Kidney (tissue), 13 donors: ENCODE measurements at regions not wholly inside any gene's neighbourhood (a gene's known extent, or its start where the extent isn't known, plus 50 kb on each side); places are given as distances from the start of the nearest gene placed in this dataset.

Experiments used
- DNase-seq, 5 donors: peaks; one replicate each; pipeline ENCODE4 v3.0.0-alpha.2; 2013 to 2020
- FAIRE-seq: peaks from 2 replicates; lab custom pipeline; 2012; peaks lifted over from hg19 to GRCh38; lab: Jason Lieb, UNC
- H3K27ac ChIP-seq, 2 donors: one replicate each; pipeline ENCODE4 v1.7.0; 2013; ENCODE audit warnings: low read depth in 2 of 2, low read length in 2 of 2, inconsistent platforms in 1 of 2
- H3K27me3 ChIP-seq: one replicate; pipeline ENCODE4 v1.7.1; 2013; ENCODE audit warnings: low read length, inconsistent platforms; ENCODE audit not compliant: control insufficient read depth, insufficient read depth
- H3K36me3 ChIP-seq, 3 donors: one replicate each; pipeline versions ENCODE4 v1.7.0 to v1.7.1; 2013; ENCODE audit warnings: low read length in 3 of 3, control low read depth in 1 of 3, inconsistent platforms in 1 of 3; ENCODE audit not compliant: insufficient read depth in 3 of 3, control insufficient read depth in 2 of 3
- H3K4me1 ChIP-seq, 3 donors: one replicate each; pipeline versions ENCODE4 v1.7.0 to v1.7.1; 2013; ENCODE audit warnings: low read length in 3 of 3, inconsistent platforms in 1 of 3, low read depth in 1 of 3; ENCODE audit not compliant: control insufficient read depth in 2 of 3, insufficient read depth in 2 of 3
- H3K4me3 ChIP-seq, 3 donors: one replicate each; pipeline versions ENCODE4 v1.7.0 to v1.8.1; 2013; ENCODE audit warnings: low read length in 3 of 3, control low read depth in 1 of 3, inconsistent platforms in 1 of 3
- H3K9ac ChIP-seq, 3 donors: one replicate each; pipeline versions ENCODE4 v1.7.0 to v1.7.1; 2013; ENCODE audit warnings: low read length in 3 of 3, control low read depth in 1 of 3, inconsistent platforms in 1 of 3
- H3K9me3 ChIP-seq, 3 donors: one replicate each; pipeline versions ENCODE4 v1.7.0 to v1.7.1; 2013; ENCODE audit warnings: low read length in 3 of 3, control low read depth in 1 of 3, inconsistent platforms in 1 of 3; ENCODE audit not compliant: control insufficient read depth in 2 of 3, insufficient read depth in 1 of 3
- CTCF ChIP-seq: IDR thresholded peaks from 3 replicates; pipeline ENCODE4 v1.5.1; 2012; ENCODE audit warnings: mild to moderate bottlenecking, moderate library complexity, borderline replicate concordance; ENCODE audit not compliant: insufficient read depth; ENCODE audit errors: extremely low read depth
- intact Hi-C: fragments of 100-400 bp; cut with DNase I; formaldehyde crosslinking; loops from one replicate; pipeline ENCODE4 v1.11.1; 2022
- donor health status: control.
- donor health status: control.
- donor health status: control.
- donor health status: control.
- donor health status: control.
- donor health status: DM: yes; HTN: yes; CAD: no.
- donor health status: Normal renal cell carcinoma (clear cell type).

GRCh38 chr1:106746448-106747085 is 309.9 kb upstream of the PRMT6 start:
- no peak overlapping the region for H3K4me3 ChIP-seq
- H3K36me3 ChIP-seq = no peaks in the 10 kb centered on the region
- H3K9ac ChIP-seq = no peak overlapping the region
- H3K27ac ChIP-seq = no peak overlapping the region
- no peaks in the 10 kb centered on the region for H3K4me1 ChIP-seq
- H3K27me3 ChIP-seq = no peaks in the 10 kb centered on the region
- intact Hi-C loops = no loop called here
- H3K9me3 ChIP-seq = no peaks in the 10 kb centered on the region
- FAIRE-seq (no peak), DNase-seq (peak in 2 of 5 donors; percentile 47 to 54)
- TF ChIP-seq CTCF = no peak

DNA sequence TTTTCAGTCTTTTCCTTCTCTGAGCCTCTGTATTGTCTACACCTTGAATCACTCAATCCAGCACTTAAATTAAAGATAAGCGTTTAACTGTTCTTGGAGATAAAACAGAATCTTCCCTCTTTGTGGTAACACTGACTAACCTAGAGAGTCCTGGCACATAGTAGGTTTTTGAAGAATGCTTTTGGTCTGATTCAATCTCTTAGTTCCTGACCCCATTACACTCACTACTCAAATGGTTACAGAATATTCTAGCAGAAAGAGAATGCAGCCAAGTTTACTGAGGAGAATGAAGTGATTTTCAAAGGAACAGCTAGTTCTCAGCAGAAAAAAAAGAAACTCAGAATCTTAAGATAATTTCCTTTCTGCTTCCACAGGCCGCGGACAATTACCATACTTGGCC is 309.2 kb upstream of the PRMT6 start:
- FAIRE-seq (no peak), DNase-seq (no peak)
- Histone ChIP-seq H3K4me3 (no peak overlapping the region), H3K27ac (no peak overlapping the region), H3K4me1 (no peaks in the 10 kb centered on the region), H3K36me3 (no peaks in the 10 kb centered on the region), H3K9me3 (no peaks in the 10 kb centered on the region), H3K27me3 (no peaks in the 10 kb centered on the region), H3K9ac (no peak overlapping the region)
- no peak for TF ChIP-seq CTCF
- intact Hi-C loops = no loop called here

DNA sequence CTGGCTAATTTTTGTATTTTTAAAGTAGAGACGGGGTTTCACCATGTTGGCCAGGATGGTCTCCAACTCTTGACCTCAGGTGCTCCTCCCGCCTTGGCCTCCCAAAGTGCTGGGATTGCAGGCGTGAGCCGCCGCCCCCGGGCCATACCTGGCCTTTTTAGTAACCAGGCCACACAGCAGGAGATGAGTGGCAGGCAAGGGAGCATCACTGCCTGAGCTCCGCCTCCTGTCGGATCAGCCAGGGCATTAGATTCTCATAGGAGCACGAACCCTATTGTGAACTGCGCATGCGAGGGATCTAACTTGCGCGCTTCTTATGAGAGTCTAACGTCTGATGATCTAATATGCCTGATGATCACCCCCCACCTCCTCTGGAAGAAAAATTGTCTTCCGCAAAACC is 308.7 kb upstream of the PRMT6 start:
- H3K9ac ChIP-seq = no peak overlapping the region
- no peaks in the 10 kb centered on the region for H3K36me3 ChIP-seq
- intact Hi-C loops = no loop called here
- no peak overlapping the region for H3K27ac ChIP-seq
- no peak for DNase-seq
- H3K9me3 ChIP-seq = no peaks in the 10 kb centered on the region
- no peak overlapping the region for H3K4me3 ChIP-seq
- no peaks in the 10 kb centered on the region for H3K27me3 ChIP-seq
- no peak for TF ChIP-seq CTCF
- H3K4me1 ChIP-seq = no peaks in the 10 kb centered on the region
- FAIRE-seq = no peak

GRCh38 chr1:106748606-106749005 is 307.9 kb upstream of the PRMT6 start:
- no peak for TF ChIP-seq CTCF

More at GRCh38 chr1:106748606-106749005, 307.9 kb upstream of the PRMT6 start:
- no peak overlapping the region for H3K4me3 ChIP-seq
- no peak overlapping the region for H3K9ac ChIP-seq
- no peaks in the 10 kb centered on the region for H3K36me3 ChIP-seq
- intact Hi-C loops = no loop called here
- H3K27me3 ChIP-seq = no peaks in the 10 kb centered on the region
- no peak overlapping the region for H3K27ac ChIP-seq
- no peaks in the 10 kb centered on the region for H3K4me1 ChIP-seq
- FAIRE-seq = no peak
- no peak for DNase-seq
- H3K9me3 ChIP-seq = no peaks in the 10 kb centered on the region
